Gastroesophageal sphincter (tissue), 3 donors: ENCODE measurements at regions not wholly inside any gene's neighbourhood (a gene's known extent, or its start where the extent isn't known, plus 50 kb on each side); places are given as distances from the start of the nearest gene placed in this dataset.
"Not testable (repeated sequence)": the region's sequence is repeated elsewhere in the genome, so short reads cannot be mapped to it uniquely, and the experiment has no call there.

ENCODE experiments used
- CTCF ChIP-seq, 4 experiments: fragments of 200-600 bp in 2 of 4; fragments of 450-650 bp in 2 of 4; sonication (generic) in 1 of 4; IDR thresholded peaks; one replicate each; pipeline ENCODE4 v1.5.1; 2017 to 2019; ENCODE audit warnings: antibody characterized with exemption in 4 of 4, mild to moderate bottlenecking in 2 of 4, moderate library complexity in 2 of 4
- EP300 ChIP-seq: sonication (generic); formaldehyde crosslinking; IDR thresholded peaks from one replicate; pipeline ENCODE4 v1.6.1; 2017; ENCODE audit warnings: antibody characterized with exemption, mild to moderate bottlenecking
- POLR2AphosphoS5 ChIP-seq: sonication (generic); formaldehyde crosslinking; IDR thresholded peaks from one replicate; pipeline ENCODE4 v1.6.1; 2017; ENCODE audit warnings: antibody characterized with exemption

GRCh38 chr12:131656796-131657195, 54.1 kb upstream of the SFSWAP start:
- not testable (repeated sequence) for TF ChIP-seq CTCF (IDR thresholded peaks at IDR 0.05); POLR2AphosphoS5; EP300
